Liver (tissue), 8 donors: ENCODE measurements at regions not wholly inside any gene's neighbourhood (a gene's known extent, or its start where the extent isn't known, plus 50 kb on each side); places are given as distances from the start of the nearest gene placed in this dataset.

Experiments used
- DNase-seq: peaks from one replicate; pipeline ENCODE4 v3.0.0-alpha.2; 2017; ENCODE audit warnings: low spot score
- H3K27ac ChIP-seq, 2 donors: one replicate each; pipeline ENCODE4 v1.7.0; 2013; ENCODE audit warnings: inconsistent platforms in 2 of 2, low read length in 2 of 2, control low read depth in 1 of 2, low read depth in 1 of 2, mild to moderate bottlenecking in 1 of 2
- H3K27me3 ChIP-seq, 4 donors: one replicate each; pipeline versions ENCODE4 v1.6.1 to v1.7.0; 2013; ENCODE audit warnings: low read length in 3 of 4, inconsistent platforms in 1 of 4, mild to moderate bottlenecking in 1 of 4, moderate library complexity in 1 of 4; ENCODE audit not compliant: control insufficient read depth in 4 of 4, insufficient read depth in 4 of 4
- H3K36me3 ChIP-seq, 4 donors: one replicate each; pipeline versions ENCODE4 v1.6.1 to v1.7.0; 2013; ENCODE audit warnings: low read length in 3 of 4, mild to moderate bottlenecking in 3 of 4, low read depth in 1 of 4, moderate library complexity in 1 of 4; ENCODE audit not compliant: control insufficient read depth in 4 of 4, insufficient read depth in 3 of 4
- H3K4me1 ChIP-seq, 4 donors: one replicate each; pipeline versions ENCODE4 v1.6.1 to v1.7.0; 2013; ENCODE audit warnings: low read length in 3 of 4, mild to moderate bottlenecking in 3 of 4, moderate library complexity in 1 of 4; ENCODE audit not compliant: control insufficient read depth in 4 of 4, insufficient read depth in 4 of 4
- H3K4me3 ChIP-seq, 3 donors: one replicate each; pipeline versions ENCODE4 v1.6.1 to v1.7.0; 2013; ENCODE audit warnings: low read length in 3 of 3, control low read depth in 1 of 3, low read depth in 1 of 3, mild to moderate bottlenecking in 1 of 3
- H3K9ac ChIP-seq, 2 donors: one replicate each; pipeline ENCODE4 v1.7.0; 2013; ENCODE audit warnings: low read length in 2 of 2, mild to moderate bottlenecking in 2 of 2, moderate library complexity in 2 of 2, control low read depth in 1 of 2, low read depth in 1 of 2
- H3K9me3 ChIP-seq, 4 donors: one replicate each; pipeline versions ENCODE4 v1.6.1 to v1.7.0; 2013; ENCODE audit warnings: low read length in 3 of 4; ENCODE audit not compliant: control insufficient read depth in 4 of 4
- CTCF ChIP-seq: fragments of 150-350 bp; IDR thresholded peaks from 2 replicates; pipeline ENCODE4 v1.5.1; 2017; ENCODE audit warnings: improper control_type of control experiment, low read depth, low read length; ENCODE audit not compliant: missing input control
- EGR1 ChIP-seq, 2 donors: IDR thresholded peaks; 2 replicates each; pipeline ENCODE4 v1.6.1; 2016 to 2018; ENCODE audit warnings: antibody characterized with exemption in 2 of 2, low read depth in 2 of 2
- FOXA1 ChIP-seq: IDR thresholded peaks from 2 replicates; pipeline ENCODE4 v1.6.1; 2016; ENCODE audit warnings: antibody characterized with exemption
- FOXA2 ChIP-seq: IDR thresholded peaks from 2 replicates; pipeline ENCODE4 v1.6.1; 2016; ENCODE audit warnings: antibody characterized with exemption
- GABPA ChIP-seq, 2 donors: IDR thresholded peaks in 1 of 2; conservative IDR thresholded peaks in 1 of 2; 2 replicates each; pipeline ENCODE4 v1.6.1; 2016; ENCODE audit warnings: antibody characterized with exemption in 2 of 2, mild to moderate bottlenecking in 1 of 2, moderate library complexity in 1 of 2
- HNF4A ChIP-seq, 2 donors: conservative IDR thresholded peaks; 2 replicates each; pipeline ENCODE4 v1.6.1; 2016; ENCODE audit warnings: antibody characterized with exemption in 2 of 2, mild to moderate bottlenecking in 2 of 2
- HNF4G ChIP-seq: IDR thresholded peaks from 2 replicates; pipeline ENCODE4 v1.6.1; 2016; ENCODE audit warnings: antibody characterized with exemption
- JUND ChIP-seq, 2 donors: IDR thresholded peaks; 2 replicates each; pipeline ENCODE4 v1.6.1; 2016; ENCODE audit warnings: antibody characterized with exemption in 2 of 2
- MAX ChIP-seq: IDR thresholded peaks from 2 replicates; pipeline ENCODE4 v1.6.1; 2016; ENCODE audit warnings: antibody characterized with exemption
- NR2F2 ChIP-seq: IDR thresholded peaks from 2 replicates; pipeline ENCODE4 v1.6.1; 2016; ENCODE audit warnings: antibody characterized with exemption
- RAD21 ChIP-seq, 2 donors: IDR thresholded peaks; 2 replicates each; pipeline ENCODE4 v1.6.1; 2016; ENCODE audit warnings: antibody characterized with exemption in 2 of 2, mild to moderate bottlenecking in 2 of 2
- RXRA ChIP-seq, 2 donors: IDR thresholded peaks; 2 replicates each; pipeline ENCODE4 v1.6.1; 2017 to 2018; ENCODE audit warnings: antibody characterized with exemption in 2 of 2, mild to moderate bottlenecking in 1 of 2
- SP1 ChIP-seq: IDR thresholded peaks from 2 replicates; pipeline ENCODE4 v1.6.1; 2018; ENCODE audit warnings: antibody characterized with exemption, mild to moderate bottlenecking
- TAF1 ChIP-seq: conservative IDR thresholded peaks from 2 replicates; pipeline ENCODE4 v1.6.1; 2016; ENCODE audit warnings: antibody characterized with exemption, mild to moderate bottlenecking
- YY1 ChIP-seq: IDR thresholded peaks from 2 replicates; pipeline ENCODE4 v1.6.1; 2016; ENCODE audit warnings: antibody characterized with exemption, mild to moderate bottlenecking
- ZBTB33 ChIP-seq: IDR thresholded peaks from 2 replicates; pipeline ENCODE4 v1.6.1; 2016; ENCODE audit warnings: antibody characterized with exemption
- WGBS: extraction: QIAGEN DNeasy Blood & Tissue Kit; methylation state at CpG from one replicate; pipeline ENCODE4 v1.1.7; 2013; 5-methylcytosine and 5-hydroxymethylcytosine counted together
- TF ChIP-seq, protein P1 (sequence below): IDR thresholded peaks from 2 replicates; pipeline ENCODE4 v1.6.1; 2016; ENCODE audit warnings: antibody characterized with exemption
- TF ChIP-seq, protein P2 (sequence below): IDR thresholded peaks from 2 replicates; pipeline ENCODE4 v1.6.1; 2016; ENCODE audit warnings: antibody characterized with exemption, mild to moderate bottlenecking
- donor health status: healthy.
- donor health status: healthy.
- donor health status: healthy.
- donor health status: healthy.
- donor health status: healthy.

- no peaks in the 10 kb centered on the region for H3K9me3 ChIP-seq
- TF ChIP-seq RAD21 (IDR thresholded peaks at IDR 0.05) (no peak), SP1 (no peak), GABPA (IDR thresholded peaks at IDR 0.05 in 1 of 2, conservative IDR thresholded peaks at IDR 0.05 in 1 of 2) (no peak), ZBTB33 (no peak), TAF1 (no peak), JUND (IDR thresholded peaks at IDR 0.05) (no peak), NR2F2 (no peak), CTCF (no peak), MAX (no peak), EGR1 (IDR thresholded peaks at IDR 0.05; ENCODE audit: low read depth in 2 of 2) (no peak), FOXA2 (no peak), FOXA1 (no peak), HNF4A (conservative IDR thresholded peaks at IDR 0.05) (no peak), RXRA (IDR thresholded peaks at IDR 0.05) (no peak)
- TF ChIP-seq, protein P1, sequence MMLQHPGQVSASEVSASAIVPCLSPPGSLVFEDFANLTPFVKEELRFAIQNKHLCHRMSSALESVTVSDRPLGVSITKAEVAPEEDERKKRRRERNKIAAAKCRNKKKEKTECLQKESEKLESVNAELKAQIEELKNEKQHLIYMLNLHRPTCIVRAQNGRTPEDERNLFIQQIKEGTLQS, result no peak
- no peaks in the 10 kb centered on the region for H3K4me1 ChIP-seq
- DNase-seq, result no peak
- H3K27ac ChIP-seq, result no peak overlapping the region
- no peak overlapping the region for H3K9ac ChIP-seq
- no peaks in the 10 kb centered on the region for H3K36me3 ChIP-seq
- H3K27me3 ChIP-seq, result no peaks in the 10 kb centered on the region
- WGBS, result 77% methylated on average over 2 of the region's 2 CpGs
- no peak overlapping the region for H3K4me3 ChIP-seq
Measured at GRCh38 chr2:56630286-56630685, 446.5 kb downstream of the CCDC85A start.

DNA sequence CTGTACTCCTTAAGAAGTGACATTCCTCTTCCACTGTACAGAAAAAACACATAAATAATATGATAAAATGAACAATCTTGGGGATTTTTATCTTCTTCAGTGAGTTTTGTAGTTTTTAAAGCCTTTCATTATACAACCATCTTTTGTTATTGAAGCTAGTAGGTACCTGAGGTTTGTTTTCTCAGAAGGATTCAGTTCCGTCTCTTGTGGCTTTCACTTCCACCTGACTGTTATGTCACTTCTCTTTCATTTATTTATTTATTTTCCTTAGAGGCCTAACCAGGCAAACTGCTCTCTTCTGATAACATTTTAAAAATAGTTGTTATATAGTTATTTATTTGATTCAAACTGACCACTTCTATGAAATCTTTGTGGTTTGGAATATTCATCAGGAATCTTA is 464.2 kb downstream of the CCDC85A start:
- Histone ChIP-seq H3K4me1 (no peaks in the 10 kb centered on the region), H3K27me3 (no peaks in the 10 kb centered on the region), H3K36me3 (no peaks in the 10 kb centered on the region), H3K4me3 (no peak overlapping the region), H3K9me3 (no peaks in the 10 kb centered on the region), H3K9ac (no peak overlapping the region), H3K27ac (no peak overlapping the region)
- WGBS, result 75% methylated on average over 1 of the region's 1 CpG
- TF ChIP-seq SP1 (no peak), RXRA (IDR thresholded peaks at IDR 0.05) (no peak), CTCF (no peak), HNF4A (conservative IDR thresholded peaks at IDR 0.05) (no peak), FOXA2 (no peak), ZBTB33 (no peak), TAF1 (no peak), HNF4G (no peak), JUND (IDR thresholded peaks at IDR 0.05) (no peak), NR2F2 (no peak), FOXA1 (no peak), YY1 (no peak), EGR1 (IDR thresholded peaks at IDR 0.05; ENCODE audit: low read depth in 2 of 2) (no peak)
- TF ChIP-seq, protein P2, sequence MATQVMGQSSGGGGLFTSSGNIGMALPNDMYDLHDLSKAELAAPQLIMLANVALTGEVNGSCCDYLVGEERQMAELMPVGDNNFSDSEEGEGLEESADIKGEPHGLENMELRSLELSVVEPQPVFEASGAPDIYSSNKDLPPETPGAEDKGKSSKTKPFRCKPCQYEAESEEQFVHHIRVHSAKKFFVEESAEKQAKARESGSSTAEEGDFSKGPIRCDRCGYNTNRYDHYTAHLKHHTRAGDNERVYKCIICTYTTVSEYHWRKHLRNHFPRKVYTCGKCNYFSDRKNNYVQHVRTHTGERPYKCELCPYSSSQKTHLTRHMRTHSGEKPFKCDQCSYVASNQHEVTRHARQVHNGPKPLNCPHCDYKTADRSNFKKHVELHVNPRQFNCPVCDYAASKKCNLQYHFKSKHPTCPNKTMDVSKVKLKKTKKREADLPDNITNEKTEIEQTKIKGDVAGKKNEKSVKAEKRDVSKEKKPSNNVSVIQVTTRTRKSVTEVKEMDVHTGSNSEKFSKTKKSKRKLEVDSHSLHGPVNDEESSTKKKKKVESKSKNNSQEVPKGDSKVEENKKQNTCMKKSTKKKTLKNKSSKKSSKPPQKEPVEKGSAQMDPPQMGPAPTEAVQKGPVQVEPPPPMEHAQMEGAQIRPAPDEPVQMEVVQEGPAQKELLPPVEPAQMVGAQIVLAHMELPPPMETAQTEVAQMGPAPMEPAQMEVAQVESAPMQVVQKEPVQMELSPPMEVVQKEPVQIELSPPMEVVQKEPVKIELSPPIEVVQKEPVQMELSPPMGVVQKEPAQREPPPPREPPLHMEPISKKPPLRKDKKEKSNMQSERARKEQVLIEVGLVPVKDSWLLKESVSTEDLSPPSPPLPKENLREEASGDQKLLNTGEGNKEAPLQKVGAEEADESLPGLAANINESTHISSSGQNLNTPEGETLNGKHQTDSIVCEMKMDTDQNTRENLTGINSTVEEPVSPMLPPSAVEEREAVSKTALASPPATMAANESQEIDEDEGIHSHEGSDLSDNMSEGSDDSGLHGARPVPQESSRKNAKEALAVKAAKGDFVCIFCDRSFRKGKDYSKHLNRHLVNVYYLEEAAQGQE, result no peak
- DNase-seq, result no peak
